Tibial artery (tissue), 4 donors: ENCODE measurements at regions not wholly inside any gene's neighbourhood (a gene's known extent, or its start where the extent isn't known, plus 50 kb on each side); places are given as distances from the start of the nearest gene placed in this dataset.

Experiments used
- DNase-seq, 2 donors: peaks; one replicate each; pipeline ENCODE4 v3.0.0-alpha.2; 2019
- H3K27ac ChIP-seq, 2 donors: fragments of 200-600 bp; sonication (generic) in 1 of 2; 1 replicate in 1 of 2; 2 replicates in 1 of 2; pipeline ENCODE4 v1.5.1; 2018 to 2019; ENCODE audit warnings: mild to moderate bottlenecking in 1 of 2
- H3K27me3 ChIP-seq, 2 donors: fragments of 200-600 bp; sonication (generic) in 1 of 2; one replicate each; pipeline versions ENCODE4 v1.5.1 to v1.6.0; 2016 to 2019
- H3K36me3 ChIP-seq, 3 donors: fragments of 200-600 bp; sonication (generic) in 2 of 3; one replicate each; pipeline ENCODE4 v1.5.1; 2016 to 2019; ENCODE audit warnings: mild to moderate bottlenecking in 2 of 3
- H3K4me1 ChIP-seq, 4 donors: fragments of 200-600 bp; sonication (generic) in 2 of 4; 1 replicate in 3 of 4; 2 replicates in 1 of 4; pipeline ENCODE4 v1.5.1; 2016 to 2019
- H3K4me3 ChIP-seq, 2 donors: fragments of 200-600 bp; sonication (generic) in 1 of 2; 1 replicate in 1 of 2; 2 replicates in 1 of 2; pipeline ENCODE4 v1.5.1; 2018 to 2019; ENCODE audit warnings: mild to moderate bottlenecking in 2 of 2
- H3K9me3 ChIP-seq, 3 donors: fragments of 200-600 bp; sonication (generic) in 1 of 3; one replicate each; pipeline ENCODE4 v1.5.1; 2016 to 2019
- CTCF ChIP-seq, 2 experiments: fragments of 200-600 bp in 1 of 2; fragments of 450-650 bp in 1 of 2; IDR thresholded peaks; one replicate each; pipeline ENCODE4 v1.5.1; 2017 to 2019; ENCODE audit warnings: antibody characterized with exemption in 2 of 2, mild to moderate bottlenecking in 1 of 2, moderate library complexity in 1 of 2
- intact Hi-C: fragments of 100-400 bp; cut with DNase I; formaldehyde crosslinking; loops from one replicate; pipeline ENCODE4 v1.15.0; 2023; ENCODE audit warnings: low total_unique reads

- H3K27me3 ChIP-seq = no peaks in the 10 kb centered on the region
- H3K4me1 ChIP-seq = no peaks in the 10 kb centered on the region
- no peak for DNase-seq
- H3K36me3 ChIP-seq = no peaks in the 10 kb centered on the region
- H3K4me3 ChIP-seq = no peak overlapping the region
- H3K27ac ChIP-seq = no peak overlapping the region
- intact Hi-C loops = no loop called here
- TF ChIP-seq CTCF (IDR thresholded peaks at IDR 0.05) = no peak
- H3K9me3 ChIP-seq = no peaks in the 10 kb centered on the region
Measured at GRCh38 chr5:4551034-4551433, 589.1 kb upstream of the ADAMTS16 start.

GRCh38 chr5:4553130-4553529 lies 587.0 kb upstream of the ADAMTS16 start:
- no peaks in the 10 kb centered on the region for H3K9me3 ChIP-seq
- H3K27me3 ChIP-seq = no peaks in the 10 kb centered on the region
- H3K4me3 ChIP-seq = no peak overlapping the region
- no peaks in the 10 kb centered on the region for H3K4me1 ChIP-seq
- no peaks in the 10 kb centered on the region for H3K36me3 ChIP-seq
- intact Hi-C loops = no loop called here
- DNase-seq = no peak
- no peak for TF ChIP-seq CTCF (IDR thresholded peaks at IDR 0.05)
- no peak overlapping the region for H3K27ac ChIP-seq

- no peaks in the 10 kb centered on the region for H3K9me3 ChIP-seq
- no peaks in the 10 kb centered on the region for H3K36me3 ChIP-seq
- no peak overlapping the region for H3K27ac ChIP-seq
- no peaks in the 10 kb centered on the region for H3K27me3 ChIP-seq
- intact Hi-C loops = no loop called here
- no peak for DNase-seq
- no peaks in the 10 kb centered on the region for H3K4me1 ChIP-seq
- no peak overlapping the region for H3K4me3 ChIP-seq
- TF ChIP-seq CTCF (IDR thresholded peaks at IDR 0.05) = no peak
Measured at GRCh38 chr5:4553978-4554377, 586.2 kb upstream of the ADAMTS16 start.

- intact Hi-C loops = no loop called here
- TF ChIP-seq CTCF (IDR thresholded peaks at IDR 0.05) = no peak
- H3K4me3 ChIP-seq = no peak overlapping the region
Measured at GRCh38 chr5:4555725-4556285, 584.3 kb upstream of the ADAMTS16 start.

GRCh38 chr5:4561403-4561802 lies 578.7 kb upstream of the ADAMTS16 start:
- TF ChIP-seq CTCF (IDR thresholded peaks at IDR 0.05) = no peak
- H3K27ac ChIP-seq = no peak overlapping the region
- intact Hi-C loops = no loop called here
- H3K9me3 ChIP-seq = peaks cover 0 to 16% (median 2%) of the 10 kb centered on the region in 3 donors
- no peak overlapping the region for H3K4me3 ChIP-seq
- no peaks in the 10 kb centered on the region for H3K4me1 ChIP-seq
- DNase-seq = no peak
- H3K36me3 ChIP-seq = no peaks in the 10 kb centered on the region
- H3K27me3 ChIP-seq = no peaks in the 10 kb centered on the region

More at GRCh38 chr5:4555725-4556285, 584.3 kb upstream of the ADAMTS16 start:
- Histone ChIP-seq H3K27me3 (no peaks in the 10 kb centered on the region), H3K9me3 (peaks cover 0 to under 1% (median 0%) of the 10 kb centered on the region in 3 donors), H3K27ac (no peak overlapping the region), H3K36me3 (no peaks in the 10 kb centered on the region), H3K4me1 (no peaks in the 10 kb centered on the region)
- no peak for DNase-seq

- intact Hi-C loops = no loop called here
- no peak for DNase-seq
- no peak overlapping the region for H3K4me3 ChIP-seq
- H3K9me3 ChIP-seq = peaks cover 0 to 16% (median 2%) of the 10 kb centered on the region in 3 donors
- H3K36me3 ChIP-seq = no peaks in the 10 kb centered on the region
- TF ChIP-seq CTCF (IDR thresholded peaks at IDR 0.05) = no peak
- no peaks in the 10 kb centered on the region for H3K4me1 ChIP-seq
- no peaks in the 10 kb centered on the region for H3K27me3 ChIP-seq
- no peak overlapping the region for H3K27ac ChIP-seq
Measured at GRCh38 chr5:4563400-4563799, 576.7 kb upstream of the ADAMTS16 start.
